LHCN-M2 (cell line): ENCODE measurements at regions not wholly inside any gene's neighbourhood (a gene's known extent, or its start where the extent isn't known, plus 50 kb on each side); places are given as distances from the start of the nearest gene placed in this dataset.
"Not testable (repeated sequence)": the region's sequence is repeated elsewhere in the genome, so short reads cannot be mapped to it uniquely, and the experiment has no call there.

Source experiments
- DNase-seq: peaks from one replicate; pipeline ENCODE4 v3.0.0-alpha.2; 2012; ENCODE audit warnings: low read depth

DNA sequence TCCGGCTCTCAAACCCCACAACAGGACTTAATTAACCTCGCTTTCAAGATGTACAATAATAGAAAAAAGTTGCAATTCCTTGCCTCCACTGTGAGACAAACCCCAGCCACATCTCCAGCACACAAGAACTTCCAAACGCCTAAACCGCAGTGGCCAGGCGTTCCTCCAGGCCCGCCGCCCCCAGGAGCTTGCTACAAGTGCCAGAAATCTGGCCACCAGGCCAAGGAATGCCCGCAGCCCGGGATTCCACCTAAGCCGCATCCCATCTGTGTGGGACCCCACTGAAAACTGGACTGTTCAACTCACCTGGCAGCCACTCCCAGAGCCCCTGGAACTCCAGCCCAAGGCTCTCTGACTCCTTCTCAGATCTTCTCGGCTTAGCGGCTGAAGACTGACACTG lies 262.5 kb downstream of the SMARCA2 start:
- not testable (repeated sequence) for DNase-seq

DNA sequence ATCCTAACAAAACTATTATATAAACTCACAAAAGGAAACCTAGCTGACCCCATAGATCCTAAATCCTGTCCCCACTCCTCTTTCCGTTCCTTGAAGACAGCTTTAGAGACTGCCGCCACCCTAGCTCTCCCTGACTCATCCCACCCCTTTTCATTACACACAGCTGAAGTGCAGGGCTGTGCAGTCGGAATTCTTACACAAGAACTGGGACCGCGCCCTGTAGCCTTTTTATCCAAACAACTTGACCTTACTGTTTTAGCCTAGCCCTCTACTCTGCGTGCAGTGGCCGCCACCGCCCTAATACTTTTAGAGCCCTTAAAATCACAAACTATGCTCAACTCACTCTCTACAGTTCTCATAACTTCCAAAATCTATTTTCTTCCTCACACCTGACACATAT lies 264.0 kb downstream of the SMARCA2 start:
- peak; percentile 5 for DNase-seq

DNA sequence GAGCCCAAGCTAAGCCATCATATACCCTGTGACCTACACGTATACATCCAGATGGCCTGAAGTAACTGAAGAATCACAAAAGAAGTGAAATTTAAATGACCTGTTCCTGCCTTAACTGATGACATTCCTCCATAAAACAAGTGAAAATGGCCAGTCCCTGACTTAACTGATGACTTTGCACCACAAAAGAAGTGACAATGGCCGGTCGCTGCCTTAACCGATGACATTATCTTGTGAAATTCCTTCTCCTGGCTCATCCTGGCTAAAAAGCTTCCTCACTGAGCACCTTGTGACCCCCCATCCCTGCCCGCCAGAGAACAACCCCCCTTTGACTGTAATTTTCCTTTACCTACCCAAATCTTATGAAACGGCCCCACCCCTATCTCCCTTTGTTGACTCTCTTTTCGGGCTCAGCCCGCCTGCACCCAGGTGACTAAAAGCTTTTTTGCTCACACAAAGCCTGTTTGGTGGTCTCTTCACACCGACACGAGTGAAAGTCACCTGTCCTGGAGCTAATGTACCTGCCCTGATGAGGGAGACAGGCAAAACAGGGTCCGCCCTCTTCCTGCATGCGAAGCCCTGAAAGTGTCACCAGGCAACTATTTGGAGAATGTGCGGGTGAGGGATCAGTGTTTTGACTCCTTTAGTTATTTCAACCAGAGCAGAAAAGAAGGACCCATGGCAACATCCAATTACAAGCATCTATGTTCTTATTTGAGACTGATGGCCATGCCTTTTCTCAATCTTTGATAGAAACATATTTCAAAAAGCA lies 266.1 kb downstream of the SMARCA2 start:
- no peak for DNase-seq

DNA sequence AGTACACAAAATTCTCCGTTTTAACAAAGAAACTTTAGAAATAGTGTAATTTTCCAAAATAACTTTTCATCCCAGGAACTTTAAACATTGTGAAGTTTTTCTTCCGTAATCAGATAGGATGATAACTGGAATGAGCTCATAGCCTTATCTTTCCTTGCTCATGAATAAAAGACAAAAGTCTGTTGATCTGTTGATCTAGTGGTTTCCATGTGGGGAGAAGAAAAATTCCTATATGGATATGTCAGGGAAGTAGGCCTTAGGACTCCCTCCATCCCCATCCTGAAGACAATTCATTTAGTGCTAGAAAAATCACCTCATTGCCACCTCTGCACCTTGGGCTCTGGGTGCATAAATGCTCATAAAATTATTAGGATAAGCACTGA lies 266.6 kb downstream of the SMARCA2 start:
- DNase-seq, result no peak

DNA sequence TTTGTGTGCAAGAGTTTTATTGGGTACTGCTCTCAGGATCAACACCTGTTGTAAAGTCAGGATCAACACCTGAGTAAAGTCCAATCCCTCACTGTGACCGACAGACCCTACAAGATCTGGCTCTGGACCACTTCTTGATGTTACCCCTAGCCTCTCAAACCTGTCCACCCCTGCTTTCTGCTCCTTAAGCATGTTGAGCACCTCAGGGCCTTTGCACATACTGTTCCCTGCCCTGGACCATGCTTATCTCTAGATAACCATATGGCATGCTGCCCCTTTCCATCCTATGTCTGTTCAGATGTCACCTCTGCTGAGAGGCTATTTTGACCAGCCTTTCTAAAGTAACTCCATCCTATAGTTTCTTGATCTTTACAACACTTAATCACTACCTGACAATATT lies 269.6 kb downstream of the SMARCA2 start:
- no peak for DNase-seq

DNA sequence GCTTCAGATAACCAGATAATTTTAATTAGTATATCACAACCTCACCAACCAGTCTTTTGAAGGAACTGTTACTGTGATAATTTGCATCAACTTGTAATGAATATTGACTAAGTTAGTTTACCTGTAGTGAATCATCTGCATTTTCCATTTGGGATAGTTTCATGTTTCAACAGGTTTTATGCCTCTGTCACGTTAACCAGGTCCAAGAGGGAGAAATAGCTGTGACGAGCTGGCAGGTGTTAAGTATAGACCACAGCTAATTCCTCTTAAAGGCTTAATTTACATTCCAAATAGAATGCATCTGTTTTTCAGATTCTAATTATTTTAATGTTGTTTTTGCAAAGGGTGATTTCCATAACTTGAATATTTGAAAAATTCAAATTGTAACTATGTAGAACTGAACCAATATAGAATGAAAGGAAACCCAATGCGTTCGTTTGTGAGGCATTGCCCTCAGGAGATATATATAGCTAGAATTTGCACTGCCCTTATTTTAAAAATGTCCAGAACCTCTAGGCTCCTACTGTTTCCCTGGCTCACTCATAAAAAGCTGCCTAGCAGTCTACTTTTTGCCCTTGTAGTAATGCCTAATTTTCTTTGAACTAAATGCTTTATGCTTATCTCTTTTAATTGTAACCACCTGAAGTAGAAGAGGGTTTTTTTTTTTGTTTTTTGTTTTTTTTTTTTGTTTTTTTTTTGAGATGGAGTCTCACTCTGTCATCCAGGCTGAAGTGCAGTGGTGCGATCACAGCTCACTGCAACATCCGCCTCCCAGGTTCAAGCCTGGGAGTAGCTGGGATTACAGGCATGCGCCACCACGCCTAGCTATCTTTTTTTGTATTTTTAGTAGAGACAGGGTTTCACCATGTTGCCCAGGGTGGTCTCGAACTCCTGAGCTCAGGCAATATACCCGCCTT lies 270.5 kb downstream of the SMARCA2 start:
- DNase-seq, result no peak

DNA sequence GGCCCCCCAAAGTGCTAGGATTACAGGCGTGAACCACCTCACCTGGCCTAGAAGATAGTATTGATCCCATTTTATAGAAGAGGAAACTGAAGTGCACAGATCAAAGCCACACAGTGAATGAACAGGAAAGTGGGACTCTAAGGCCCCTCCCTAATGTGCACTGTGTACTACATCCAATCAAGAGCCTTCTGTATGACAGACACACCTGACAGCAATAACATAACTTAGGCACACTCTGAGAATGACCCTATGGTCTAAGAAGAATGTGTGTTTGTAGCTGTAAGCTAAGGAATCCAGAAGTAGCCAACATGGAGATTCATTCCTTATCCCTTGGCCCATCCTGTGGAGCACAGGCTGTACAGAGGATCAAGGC lies 271.2 kb downstream of the SMARCA2 start:
- no peak for DNase-seq

DNA sequence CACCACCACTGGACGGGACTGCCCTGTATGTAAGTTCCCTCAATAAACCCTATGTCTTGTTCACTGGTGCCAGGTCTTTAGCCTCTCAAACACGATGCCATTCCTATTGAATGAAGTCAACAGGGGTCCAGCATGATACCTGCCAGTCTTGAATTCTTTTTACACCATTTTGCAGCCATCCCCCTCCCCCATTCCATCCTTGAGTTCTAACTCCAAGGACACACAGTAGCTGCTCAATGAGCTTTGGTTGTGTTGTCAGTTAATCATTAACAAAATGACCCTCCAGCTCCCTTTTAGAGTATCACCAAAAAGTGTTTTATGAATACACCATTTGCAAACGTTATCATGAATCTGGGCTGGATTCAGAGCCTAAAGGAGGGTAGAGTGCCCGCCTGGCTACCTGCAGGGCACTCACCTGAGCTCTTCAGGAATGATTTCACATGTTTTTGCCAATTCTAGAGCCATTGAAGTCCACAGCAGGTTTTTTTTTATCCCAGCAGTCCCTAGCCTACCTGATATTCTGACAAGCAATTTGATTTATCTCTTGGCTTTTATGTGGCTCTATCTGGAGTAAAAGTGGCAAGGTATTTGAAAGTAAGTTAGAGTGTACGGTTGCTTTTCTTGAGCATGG lies 271.8 kb downstream of the SMARCA2 start:
- no peak for DNase-seq

DNA sequence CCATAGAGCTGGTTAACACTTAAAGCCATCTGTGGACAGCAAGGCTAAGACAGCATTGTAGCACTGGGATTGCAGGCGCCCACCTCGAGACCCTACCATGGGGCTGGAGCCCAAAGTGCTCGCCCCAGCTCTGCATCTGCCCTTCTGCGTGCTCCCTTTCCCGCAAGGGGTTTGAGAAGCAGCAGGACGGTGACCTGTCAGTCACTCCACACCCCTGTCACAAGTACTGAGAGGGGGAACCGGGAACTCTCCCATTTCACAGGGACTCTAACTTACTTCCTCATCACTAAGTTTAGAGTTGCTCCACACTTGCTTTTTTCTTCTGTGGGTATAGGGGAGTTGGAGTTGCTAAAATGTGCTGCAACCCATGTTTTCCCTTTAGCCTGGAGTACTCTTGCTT lies 273.2 kb downstream of the SMARCA2 start:
- DNase-seq, result no peak

DNA sequence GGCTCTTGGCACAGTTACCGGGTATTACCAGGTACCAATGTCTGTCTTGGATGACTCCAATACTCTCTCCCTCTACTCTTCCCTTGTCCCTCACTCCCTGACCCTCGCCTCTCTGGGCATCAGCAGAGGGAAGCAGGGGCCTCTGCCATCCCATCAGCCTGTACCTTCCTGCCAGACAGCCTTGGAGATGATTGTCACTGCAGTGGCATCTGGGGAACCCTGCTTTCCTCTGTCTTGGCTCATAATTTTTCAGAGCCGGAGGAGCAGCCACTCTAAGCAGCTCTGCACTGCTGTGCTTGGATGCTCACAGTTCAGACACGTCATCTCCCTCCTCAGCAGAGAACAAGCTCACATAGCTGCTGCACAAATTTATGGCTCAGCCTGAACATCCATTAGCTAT lies 274.1 kb downstream of the SMARCA2 start:
- no peak for DNase-seq

DNA sequence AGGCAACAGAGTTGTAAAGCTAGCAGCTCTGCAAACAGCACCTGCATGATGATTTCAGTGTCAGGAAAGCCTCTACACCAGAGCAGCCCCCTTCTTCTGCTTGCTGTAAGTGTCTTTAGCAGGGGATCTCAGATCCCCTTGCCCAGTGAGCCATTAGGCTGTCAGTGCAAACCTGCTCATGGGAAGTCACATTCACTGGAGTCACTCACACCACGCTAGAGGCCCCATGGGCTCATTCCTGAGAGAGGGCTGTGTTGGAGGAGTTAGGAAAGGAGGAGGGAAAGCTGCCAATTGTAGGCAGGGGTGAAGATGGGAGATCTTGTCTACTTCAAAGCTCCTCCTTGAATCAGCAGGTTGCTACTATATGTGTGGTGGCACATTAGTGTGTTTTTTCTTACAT lies 275.2 kb downstream of the SMARCA2 start:
- no peak for DNase-seq

DNA sequence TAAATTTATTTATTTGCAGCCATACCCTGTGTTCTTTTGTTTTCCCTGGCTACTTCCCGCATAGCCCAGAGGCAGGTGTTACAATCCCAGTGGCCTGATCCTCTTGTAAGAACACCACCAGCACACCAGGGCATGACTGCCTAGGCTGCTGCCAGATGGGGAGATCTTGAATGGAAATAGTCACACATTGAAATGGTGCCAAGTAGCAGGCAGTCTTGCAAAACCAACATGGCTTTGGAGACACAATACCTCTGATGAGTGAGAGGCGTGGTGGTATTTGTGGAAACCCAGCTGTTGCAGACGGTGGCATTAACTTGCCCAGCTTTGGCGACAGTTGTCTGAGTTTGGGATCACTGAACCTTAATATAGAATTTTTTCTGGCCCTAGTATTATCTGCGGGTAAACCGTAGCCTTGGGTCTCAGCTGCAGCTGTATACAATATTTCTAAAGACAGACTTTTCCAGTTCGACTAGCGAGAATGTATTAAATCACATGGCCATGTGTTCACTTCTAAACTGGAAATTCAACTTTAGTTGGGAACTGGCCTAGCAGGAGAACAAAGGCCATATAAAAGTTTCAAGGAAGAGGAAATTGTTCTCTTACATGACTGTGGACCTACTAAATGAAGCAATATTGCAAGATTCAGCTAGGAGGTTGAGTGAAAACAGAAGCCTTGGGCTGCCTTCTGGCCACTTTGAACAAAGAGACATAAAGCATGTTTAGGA lies 277.0 kb downstream of the SMARCA2 start:
- peak; percentile 50 for DNase-seq

DNA sequence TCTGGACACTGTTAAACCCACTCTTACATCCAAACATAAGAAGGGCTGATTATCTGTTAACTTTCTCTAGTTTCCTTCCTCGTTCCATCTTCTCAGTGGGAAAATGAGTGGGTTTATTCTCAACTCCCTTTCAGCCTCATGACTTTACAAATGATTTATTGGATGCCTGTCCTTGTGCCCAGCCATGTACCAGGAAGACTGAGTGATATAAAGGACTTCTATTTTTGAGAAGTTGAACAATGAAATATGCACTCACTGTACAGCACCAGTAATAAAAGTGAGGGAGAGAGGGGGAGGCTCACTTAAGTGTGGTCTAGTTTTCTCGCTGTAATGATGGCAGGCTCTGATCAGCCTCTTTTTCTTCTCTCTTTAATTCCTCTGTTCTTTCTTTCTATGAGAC lies 277.6 kb downstream of the SMARCA2 start:
- no peak for DNase-seq

DNA sequence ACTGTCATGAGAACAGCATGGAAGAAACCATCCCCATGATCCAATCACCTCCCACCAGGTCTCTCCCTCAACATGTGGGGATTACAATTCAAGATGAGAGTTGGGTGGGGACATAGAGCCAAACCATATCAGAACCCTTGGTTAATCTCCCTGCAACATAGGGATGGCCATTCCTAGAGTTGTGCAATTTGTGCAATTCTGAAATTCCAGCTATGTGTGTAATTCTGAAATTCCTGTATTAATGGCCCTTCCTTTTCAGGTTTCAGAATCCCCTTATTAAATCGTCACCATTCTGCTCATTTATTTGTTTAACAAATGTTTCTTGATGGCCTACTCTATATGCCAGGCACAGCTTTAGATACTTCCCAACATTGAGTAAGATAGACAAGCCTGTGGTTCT lies 282.6 kb downstream of the SMARCA2 start:
- DNase-seq, result no peak

DNA sequence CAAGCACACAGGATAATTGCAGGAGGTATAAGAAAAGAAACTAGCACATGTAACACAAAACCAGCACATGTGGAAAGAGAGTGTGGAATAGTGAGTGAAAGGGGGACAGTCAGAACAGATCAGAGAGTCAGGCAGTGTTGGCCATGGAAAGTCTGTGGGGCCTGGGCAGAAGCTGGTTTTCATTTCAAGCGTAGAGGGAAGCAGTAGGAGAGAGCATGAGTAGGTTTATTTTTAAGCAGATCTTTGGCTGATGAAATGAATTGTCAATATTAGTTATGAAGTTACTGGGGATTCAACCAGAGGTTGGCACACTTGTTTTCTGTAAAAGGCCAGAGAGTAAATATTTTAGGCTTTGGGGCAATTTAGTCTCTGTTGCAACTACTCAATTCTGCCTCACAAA lies 283.1 kb downstream of the SMARCA2 start:
- DNase-seq, result no peak

DNA sequence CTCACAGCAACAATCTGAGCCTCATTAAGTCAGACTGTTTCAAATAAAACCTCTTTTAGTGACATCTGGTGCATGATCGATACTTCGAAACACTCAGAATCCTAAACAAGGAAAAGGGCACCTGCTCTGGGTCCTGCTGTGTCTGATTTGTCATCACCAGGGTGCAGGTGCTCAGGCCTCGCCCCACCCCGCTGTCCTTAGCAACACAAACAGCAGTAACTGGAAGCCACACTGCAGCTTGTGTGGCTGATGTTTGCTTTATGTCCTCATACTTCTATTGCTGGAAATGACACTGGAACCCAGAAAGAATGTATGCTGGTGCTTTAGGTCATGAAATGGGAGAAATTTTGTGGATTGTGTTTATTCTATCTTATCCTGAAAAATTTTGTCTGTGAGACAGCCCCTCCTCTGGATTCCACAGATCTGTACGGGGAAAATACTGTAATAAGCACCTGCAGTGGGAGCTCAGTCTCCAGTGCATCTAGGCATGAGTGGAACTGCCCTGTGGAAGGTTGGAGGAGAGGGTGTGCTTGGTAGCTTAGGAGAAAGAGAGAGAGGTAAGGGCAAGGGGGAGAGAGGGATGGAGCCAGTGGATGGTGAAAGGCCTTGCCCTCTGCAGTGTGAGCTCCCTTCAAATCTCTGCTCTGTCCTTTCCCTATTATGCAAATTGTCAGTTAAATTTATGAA lies 284.2 kb downstream of the SMARCA2 start:
- DNase-seq, result no peak

DNA sequence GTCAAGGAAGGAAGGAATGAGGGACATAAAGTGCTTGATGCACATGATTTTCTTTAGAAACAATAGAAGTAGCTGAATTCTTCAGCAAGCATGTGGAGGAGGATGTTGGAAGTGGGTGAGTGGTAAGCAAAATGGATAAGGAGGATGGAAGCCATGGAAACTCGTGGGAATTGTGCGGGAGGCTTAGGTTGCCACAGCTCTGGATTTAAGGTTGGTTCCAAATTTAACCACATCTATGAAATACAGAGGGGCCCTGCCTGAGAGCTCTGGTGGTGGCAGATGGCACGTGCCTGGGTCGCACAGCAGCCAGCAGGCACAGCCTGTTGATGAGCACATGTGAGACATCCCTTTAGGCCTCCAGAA lies 284.7 kb downstream of the SMARCA2 start:
- DNase-seq, result no peak

DNA sequence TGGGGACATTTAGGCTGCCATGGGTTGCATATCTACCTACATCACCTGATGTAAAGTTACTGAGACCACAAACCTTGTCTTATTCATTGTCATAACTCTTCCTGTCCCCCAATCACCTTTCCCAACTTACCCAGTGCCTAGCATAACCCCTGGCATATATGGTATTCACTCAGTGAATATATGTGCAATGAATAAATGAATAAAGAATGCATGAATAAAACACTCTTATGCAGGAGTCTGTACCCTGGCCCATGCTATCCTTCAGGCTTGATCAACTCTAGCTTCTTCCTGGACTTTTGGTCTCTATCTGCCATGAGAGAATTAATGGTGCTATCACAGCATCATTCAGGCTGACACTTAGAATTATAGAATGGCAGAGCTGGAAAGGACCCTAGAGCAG lies 285.2 kb downstream of the SMARCA2 start:
- DNase-seq, result no peak

DNA sequence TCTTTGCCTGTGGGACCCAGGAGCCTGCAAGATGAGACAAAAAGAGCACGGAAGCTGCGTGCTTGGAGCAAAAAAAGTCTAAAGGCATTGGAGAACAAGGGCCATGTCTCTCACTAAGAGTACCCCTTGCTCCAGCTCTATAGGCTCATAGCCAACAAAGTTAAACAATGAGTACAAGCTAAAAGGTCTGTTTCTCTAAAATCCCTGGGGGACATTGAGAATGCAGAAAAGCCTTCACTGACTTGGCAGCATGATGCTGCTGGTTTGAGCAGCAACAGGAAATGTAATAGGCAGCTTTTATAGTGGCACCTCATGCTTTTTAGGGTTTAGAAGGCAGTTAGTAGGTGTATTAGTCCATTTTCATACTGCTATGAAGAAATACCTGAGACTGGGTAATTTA lies 287.5 kb downstream of the SMARCA2 start:
- no peak for DNase-seq

DNA sequence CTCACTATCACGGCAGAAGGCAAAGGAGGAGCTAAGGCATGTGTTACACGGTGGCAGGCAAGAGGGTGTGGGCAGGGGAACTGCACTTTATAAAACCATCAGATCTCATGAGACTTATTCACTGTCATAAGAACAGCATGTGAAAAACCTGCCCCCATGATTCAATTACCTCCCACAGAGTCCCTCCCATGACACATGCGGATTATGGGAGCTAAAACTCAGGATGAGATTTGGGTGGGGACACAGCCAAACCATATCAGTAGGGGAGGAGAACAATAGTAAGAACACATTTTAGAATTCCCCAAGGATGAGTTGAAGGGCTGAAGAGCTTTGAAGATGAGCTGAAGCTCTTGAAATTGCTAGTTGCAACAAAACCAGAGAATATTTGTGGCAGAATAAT lies 287.9 kb downstream of the SMARCA2 start:
- no peak for DNase-seq

DNA sequence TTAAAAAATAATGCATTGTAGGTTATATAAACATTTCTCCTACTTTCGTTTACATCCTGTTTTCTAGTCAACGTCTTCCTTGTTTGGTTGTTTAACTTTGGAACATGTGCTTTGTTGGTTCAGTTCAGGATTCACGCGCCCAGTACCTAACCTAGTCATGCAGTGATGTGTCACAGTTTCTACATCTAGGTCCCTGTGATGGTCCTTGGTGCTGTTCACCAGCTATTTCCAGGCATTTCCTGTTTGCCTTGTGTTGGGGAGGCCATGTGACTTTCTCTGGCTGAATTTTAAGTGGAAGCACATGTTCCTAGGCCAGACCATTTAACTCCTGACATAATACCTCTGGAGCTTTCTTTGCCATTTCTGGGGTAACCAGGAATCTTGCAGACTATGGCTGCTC lies 292.3 kb downstream of the SMARCA2 start:
- DNase-seq, result no peak
